NCI-H446 (cell line): ENCODE measurements at regions not wholly inside any gene's neighbourhood (a gene's known extent, or its start where the extent isn't known, plus 50 kb on each side); places are given as distances from the start of the nearest gene placed in this dataset.
A peak's percentile ranks its signal among the peaks of the same experiment; 100 is the strongest.
"Not testable (repeated sequence)": the region's sequence is repeated elsewhere in the genome, so short reads cannot be mapped to it uniquely, and the experiment has no call there.

ENCODE experiments used
- DNase-seq, 2 experiments: peaks; one replicate each; lab custom pipeline; 2025; lab: John Stamatoyannopoulos, UW

GRCh38 chr11:25159341-25159740 is 662.5 kb downstream of the LUZP2 start:
- no peak for DNase-seq

GRCh38 chr11:25163421-25163820 is 666.6 kb downstream of the LUZP2 start:
- no peak for DNase-seq

- DNase-seq, result peak in 1 of 2 experiments; percentile 37
Observed at GRCh38 chr11:25180187-25180586, 683.3 kb downstream of the LUZP2 start.

GRCh38 chr11:25183411-25183810 is 686.6 kb downstream of the LUZP2 start:
- DNase-seq, result no peak

- DNase-seq, result no peak
Observed at GRCh38 chr11:25197515-25197914, 700.7 kb downstream of the LUZP2 start.

- DNase-seq, result no peak
Observed at GRCh38 chr11:25198704-25199103, 701.9 kb downstream of the LUZP2 start.

- no peak for DNase-seq
Observed at GRCh38 chr11:25200925-25201324, 704.1 kb downstream of the LUZP2 start.

- no peak for DNase-seq
Observed at GRCh38 chr11:25206762-25207161, 709.9 kb downstream of the LUZP2 start.

GRCh38 chr11:25211635-25212254 is 714.9 kb downstream of the LUZP2 start:
- no peak for DNase-seq

GRCh38 chr11:25214535-25215176 is 717.8 kb downstream of the LUZP2 start:
- no peak for DNase-seq

- no peak for DNase-seq
Observed at GRCh38 chr11:25218036-25218435, 721.2 kb downstream of the LUZP2 start.

GRCh38 chr11:25225078-25225477 is 728.2 kb downstream of the LUZP2 start:
- no peak for DNase-seq

GRCh38 chr11:25242928-25243327 is 746.1 kb downstream of the LUZP2 start:
- no peak for DNase-seq

- DNase-seq, result no peak
Observed at GRCh38 chr11:25244126-25244525, 747.3 kb downstream of the LUZP2 start.

- DNase-seq, result no peak
Observed at GRCh38 chr11:25247336-25247735, 750.5 kb downstream of the LUZP2 start.

- DNase-seq, result no peak
Observed at GRCh38 chr11:25252854-25253253, 756.0 kb downstream of the LUZP2 start.

- DNase-seq, result not testable (repeated sequence)
Observed at GRCh38 chr11:25263861-25264260, 767.0 kb downstream of the LUZP2 start.

GRCh38 chr11:25271301-25271700 is 774.4 kb downstream of the LUZP2 start:
- no peak for DNase-seq

GRCh38 chr11:25272214-25272613 is 775.4 kb downstream of the LUZP2 start:
- no peak for DNase-seq

GRCh38 chr11:25280821-25281220 is 784.0 kb downstream of the LUZP2 start:
- DNase-seq, result not testable (repeated sequence)

- DNase-seq, result no peak
Observed at GRCh38 chr11:25293166-25293565, 796.3 kb downstream of the LUZP2 start.

GRCh38 chr11:25298450-25298849 is 801.6 kb downstream of the LUZP2 start:
- no peak for DNase-seq

GRCh38 chr11:25309818-25310217 is 813.0 kb downstream of the LUZP2 start:
- DNase-seq, result no peak

GRCh38 chr11:25317216-25317615 is 820.4 kb downstream of the LUZP2 start:
- DNase-seq, result no peak
